Large intestine (tissue), 3 donors: ENCODE measurements at regions not wholly inside any gene's neighbourhood (a gene's known extent, or its start where the extent isn't known, plus 50 kb on each side); places are given as distances from the start of the nearest gene placed in this dataset.
"Not testable (repeated sequence)": the region's sequence is repeated elsewhere in the genome, so short reads cannot be mapped to it uniquely, and the experiment has no call there.

ENCODE experiments used
- DNase-seq, 2 donors: peaks; one replicate each; pipeline versions ENCODE4 v3.0.0 to v3.0.0-alpha.2; 2013
- H3K27ac ChIP-seq: one replicate; pipeline ENCODE4 v1.5.1; 2013; ENCODE audit warnings: low read length
- H3K27me3 ChIP-seq: 2 replicates; pipeline ENCODE4 v1.6.1; 2013; ENCODE audit warnings: low read length; ENCODE audit not compliant: control insufficient read depth, insufficient read depth
- H3K36me3 ChIP-seq: 2 replicates; pipeline ENCODE4 v1.6.1; 2013; ENCODE audit warnings: low read length; ENCODE audit not compliant: control insufficient read depth, insufficient read depth
- H3K4me1 ChIP-seq: one replicate; pipeline ENCODE4 v1.6.1; 2013; ENCODE audit warnings: low read length; ENCODE audit not compliant: control insufficient read depth, insufficient read depth
- H3K4me3 ChIP-seq: one replicate; pipeline ENCODE4 v1.5.1; 2013; ENCODE audit warnings: low read length
- H3K9me3 ChIP-seq: one replicate; pipeline ENCODE4 v1.6.1; 2013; ENCODE audit warnings: mild to moderate bottlenecking, low read depth, low read length, moderate library complexity; ENCODE audit not compliant: control insufficient read depth
- WGBS: methylation state at CpG from one replicate; pipeline ENCODE4 v1.1.5; 2013; ENCODE audit warnings: low lambda C conversion rate; ENCODE audit not compliant: insufficient coverage; 5-methylcytosine and 5-hydroxymethylcytosine counted together

GRCh38 chr5:42230839-42231238, 192.4 kb upstream of the GHR start:
- no CpG with 5 or more reads among the region's 4 CpGs for WGBS
- H3K9me3 ChIP-seq: no peaks in the 10 kb centered on the region

GRCh38 chr5:42235241-42235640, 188.0 kb upstream of the GHR start:
- Histone ChIP-seq H3K9me3 (no peaks in the 10 kb centered on the region), H3K4me1 (no peaks in the 10 kb centered on the region)
- no peak for DNase-seq

More at GRCh38 chr5:42230839-42231238, 192.4 kb upstream of the GHR start:
- Histone ChIP-seq H3K4me3 (no peak overlapping the region), H3K36me3 (no peaks in the 10 kb centered on the region), H3K27ac (no peak overlapping the region), H3K27me3 (no peaks in the 10 kb centered on the region), H3K4me1 (no peaks in the 10 kb centered on the region)
- DNase-seq: no peak

GRCh38 chr5:42235837-42236236, 187.4 kb upstream of the GHR start:
- H3K36me3 ChIP-seq: no peaks in the 10 kb centered on the region
- DNase-seq: no peak
- H3K4me1 ChIP-seq: no peaks in the 10 kb centered on the region
- WGBS: 100% methylated on average over 1 of the region's 3 CpGs
- H3K27me3 ChIP-seq: no peaks in the 10 kb centered on the region
- H3K27ac ChIP-seq: no peak overlapping the region
- no peak overlapping the region for H3K4me3 ChIP-seq
- no peaks in the 10 kb centered on the region for H3K9me3 ChIP-seq

More at GRCh38 chr5:42235241-42235640, 188.0 kb upstream of the GHR start:
- no peak overlapping the region for H3K4me3 ChIP-seq
- no peaks in the 10 kb centered on the region for H3K27me3 ChIP-seq
- no peak overlapping the region for H3K27ac ChIP-seq
- no peaks in the 10 kb centered on the region for H3K36me3 ChIP-seq

GRCh38 chr5:42241636-42242035, 181.6 kb upstream of the GHR start:
- 100% methylated on average over 1 of the region's 2 CpGs for WGBS
- Histone ChIP-seq H3K4me1 (no peaks in the 10 kb centered on the region), H3K27ac (no peak overlapping the region), H3K36me3 (no peaks in the 10 kb centered on the region), H3K27me3 (no peaks in the 10 kb centered on the region), H3K4me3 (no peak overlapping the region), H3K9me3 (no peaks in the 10 kb centered on the region)
- DNase-seq: no peak

GRCh38 chr5:42242210-42242609, 181.0 kb upstream of the GHR start:
- no peaks in the 10 kb centered on the region for H3K4me1 ChIP-seq
- no peak for DNase-seq
- no peak overlapping the region for H3K27ac ChIP-seq
- no peaks in the 10 kb centered on the region for H3K9me3 ChIP-seq
- 83% methylated on average over 1 of the region's 1 CpG for WGBS
- no peaks in the 10 kb centered on the region for H3K27me3 ChIP-seq
- no peak overlapping the region for H3K4me3 ChIP-seq
- H3K36me3 ChIP-seq: no peaks in the 10 kb centered on the region

- Histone ChIP-seq H3K4me3 (no peak overlapping the region), H3K4me1 (no peaks in the 10 kb centered on the region), H3K36me3 (no peaks in the 10 kb centered on the region), H3K27ac (no peak overlapping the region), H3K27me3 (no peaks in the 10 kb centered on the region), H3K9me3 (no peaks in the 10 kb centered on the region)
- DNase-seq: no peak
- WGBS: no CpG with 5 or more reads among the region's 5 CpGs
Observed at GRCh38 chr5:42242881-42243485, 180.3 kb upstream of the GHR start.

- Histone ChIP-seq H3K4me1 (no peaks in the 10 kb centered on the region), H3K27me3 (no peaks in the 10 kb centered on the region), H3K4me3 (no peak overlapping the region), H3K36me3 (no peaks in the 10 kb centered on the region), H3K27ac (no peak overlapping the region), H3K9me3 (no peaks in the 10 kb centered on the region)
- DNase-seq: no peak
- WGBS: 92% methylated on average over 5 of the region's 5 CpGs
Observed at GRCh38 chr5:42252306-42252705, 170.9 kb upstream of the GHR start.

GRCh38 chr5:42259914-42260313, 163.3 kb upstream of the GHR start:
- no CpG with 5 or more reads among the region's 12 CpGs for WGBS
- not testable (repeated sequence) for H3K27me3 ChIP-seq, H3K27ac ChIP-seq, H3K9me3 ChIP-seq, DNase-seq, H3K4me3 ChIP-seq, H3K36me3 ChIP-seq, H3K4me1 ChIP-seq

- DNase-seq: no peak
- no peaks in the 10 kb centered on the region for H3K27me3 ChIP-seq
- H3K4me3 ChIP-seq: no peak overlapping the region
- H3K36me3 ChIP-seq: no peaks in the 10 kb centered on the region
- no peaks in the 10 kb centered on the region for H3K4me1 ChIP-seq
- no peak overlapping the region for H3K27ac ChIP-seq
- H3K9me3 ChIP-seq: no peaks in the 10 kb centered on the region
Observed at GRCh38 chr5:42267091-42267490, 156.1 kb upstream of the GHR start.

GRCh38 chr5:42268170-42268569, 155.1 kb upstream of the GHR start:
- H3K27me3 ChIP-seq, H3K4me1 ChIP-seq, H3K9me3 ChIP-seq, DNase-seq, H3K27ac ChIP-seq, H3K4me3 ChIP-seq, H3K36me3 ChIP-seq: not testable (repeated sequence)
- WGBS: 89% methylated on average over 1 of the region's 1 CpG

GRCh38 chr5:42268630-42269029, 154.6 kb upstream of the GHR start:
- no peaks in the 10 kb centered on the region for H3K36me3 ChIP-seq
- H3K27ac ChIP-seq: no peak overlapping the region
- no peak for DNase-seq
- no peaks in the 10 kb centered on the region for H3K27me3 ChIP-seq
- H3K9me3 ChIP-seq: no peaks in the 10 kb centered on the region
- H3K4me1 ChIP-seq: no peaks in the 10 kb centered on the region
- no peak overlapping the region for H3K4me3 ChIP-seq
- WGBS: no CpG with 5 or more reads among the region's 2 CpGs
